Kidney epithelial cell (primary cell): ENCODE measurements at regions not wholly inside any gene's neighbourhood (a gene's known extent, or its start where the extent isn't known, plus 50 kb on each side); places are given as distances from the start of the nearest gene placed in this dataset.

Experiments used
- DNase-seq: peaks from one replicate; pipeline ENCODE4 v3.0.0-alpha.2; 2010; ENCODE audit warnings: low read depth
- H3K27me3 ChIP-seq: 2 replicates; pipeline ENCODE4 v1.6.0; 2011; ENCODE audit warnings: low read length; ENCODE audit not compliant: control insufficient read depth, insufficient read depth
- H3K36me3 ChIP-seq: 2 replicates; pipeline ENCODE4 v1.5.1; 2011; ENCODE audit warnings: low read length; ENCODE audit not compliant: control insufficient read depth, insufficient read depth
- H3K4me3 ChIP-seq: 2 replicates; pipeline ENCODE4 v1.5.1; 2011; ENCODE audit warnings: low read depth, mild to moderate bottlenecking, control low read depth, low read length
- TF ChIP-seq, protein P1 (sequence below): IDR thresholded peaks from 2 replicates; pipeline ENCODE4 v1.5.1; 2011; ENCODE audit warnings: mild to moderate bottlenecking, moderate library complexity, low read length, control low read depth, inconsistent platforms; ENCODE audit not compliant: insufficient read depth, poor library complexity, severe bottlenecking

GRCh38 chr21:39005502-39005787 lies 177.8 kb downstream of the PSMG1 start:
- no peak for DNase-seq
- Histone ChIP-seq H3K4me3 (no peak overlapping the region), H3K36me3 (no peaks in the 10 kb centered on the region), H3K27me3 (no peaks in the 10 kb centered on the region)
- TF ChIP-seq, protein P1, sequence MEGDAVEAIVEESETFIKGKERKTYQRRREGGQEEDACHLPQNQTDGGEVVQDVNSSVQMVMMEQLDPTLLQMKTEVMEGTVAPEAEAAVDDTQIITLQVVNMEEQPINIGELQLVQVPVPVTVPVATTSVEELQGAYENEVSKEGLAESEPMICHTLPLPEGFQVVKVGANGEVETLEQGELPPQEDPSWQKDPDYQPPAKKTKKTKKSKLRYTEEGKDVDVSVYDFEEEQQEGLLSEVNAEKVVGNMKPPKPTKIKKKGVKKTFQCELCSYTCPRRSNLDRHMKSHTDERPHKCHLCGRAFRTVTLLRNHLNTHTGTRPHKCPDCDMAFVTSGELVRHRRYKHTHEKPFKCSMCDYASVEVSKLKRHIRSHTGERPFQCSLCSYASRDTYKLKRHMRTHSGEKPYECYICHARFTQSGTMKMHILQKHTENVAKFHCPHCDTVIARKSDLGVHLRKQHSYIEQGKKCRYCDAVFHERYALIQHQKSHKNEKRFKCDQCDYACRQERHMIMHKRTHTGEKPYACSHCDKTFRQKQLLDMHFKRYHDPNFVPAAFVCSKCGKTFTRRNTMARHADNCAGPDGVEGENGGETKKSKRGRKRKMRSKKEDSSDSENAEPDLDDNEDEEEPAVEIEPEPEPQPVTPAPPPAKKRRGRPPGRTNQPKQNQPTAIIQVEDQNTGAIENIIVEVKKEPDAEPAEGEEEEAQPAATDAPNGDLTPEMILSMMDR = no peak

DNA sequence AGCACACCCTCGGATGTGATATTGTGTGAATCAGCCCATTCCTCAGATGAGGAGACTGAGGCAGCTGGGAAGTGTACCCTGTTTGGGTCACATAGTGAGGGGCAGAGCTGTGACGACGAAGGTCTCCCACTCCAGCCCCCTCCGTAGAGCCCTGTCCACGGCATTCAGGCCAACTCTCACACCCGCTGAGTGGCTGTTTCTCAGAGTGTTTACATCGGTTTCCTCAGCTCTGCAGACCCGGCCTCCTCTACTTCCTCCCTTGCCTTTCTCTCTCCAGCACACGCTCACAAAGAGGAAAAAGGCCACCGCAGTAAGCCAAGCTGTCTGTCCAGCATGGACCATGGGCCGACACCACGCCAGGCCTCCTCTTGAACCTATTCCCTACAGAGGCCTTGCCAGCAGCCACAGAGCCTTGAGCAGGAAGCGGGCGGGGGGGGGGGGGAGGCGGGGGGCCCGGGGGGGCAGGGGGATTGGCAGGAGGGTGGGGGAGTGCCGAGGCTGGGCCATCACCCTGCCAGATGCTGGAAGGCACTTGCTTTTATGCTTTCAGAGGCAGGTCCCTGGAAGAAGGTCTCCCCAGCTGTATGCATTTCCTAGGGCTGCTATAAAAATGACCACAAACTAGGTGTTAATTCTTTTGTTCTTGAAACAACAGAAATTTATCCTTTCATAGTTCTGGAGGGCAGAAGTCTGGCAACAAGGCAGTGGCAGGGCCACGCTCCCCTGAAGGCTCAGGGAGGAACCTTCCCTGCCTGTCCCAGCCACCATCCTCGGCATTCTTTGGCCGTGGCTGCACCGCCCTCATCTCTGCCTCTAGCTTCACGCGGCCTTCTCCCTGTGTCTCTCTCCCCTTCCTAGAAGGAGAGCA lies 178.4 kb downstream of the PSMG1 start:
- DNase-seq = no peak
- TF ChIP-seq, protein P1 = no peak
- Histone ChIP-seq H3K36me3 (no peaks in the 10 kb centered on the region), H3K27me3 (no peaks in the 10 kb centered on the region), H3K4me3 (no peak overlapping the region)

DNA sequence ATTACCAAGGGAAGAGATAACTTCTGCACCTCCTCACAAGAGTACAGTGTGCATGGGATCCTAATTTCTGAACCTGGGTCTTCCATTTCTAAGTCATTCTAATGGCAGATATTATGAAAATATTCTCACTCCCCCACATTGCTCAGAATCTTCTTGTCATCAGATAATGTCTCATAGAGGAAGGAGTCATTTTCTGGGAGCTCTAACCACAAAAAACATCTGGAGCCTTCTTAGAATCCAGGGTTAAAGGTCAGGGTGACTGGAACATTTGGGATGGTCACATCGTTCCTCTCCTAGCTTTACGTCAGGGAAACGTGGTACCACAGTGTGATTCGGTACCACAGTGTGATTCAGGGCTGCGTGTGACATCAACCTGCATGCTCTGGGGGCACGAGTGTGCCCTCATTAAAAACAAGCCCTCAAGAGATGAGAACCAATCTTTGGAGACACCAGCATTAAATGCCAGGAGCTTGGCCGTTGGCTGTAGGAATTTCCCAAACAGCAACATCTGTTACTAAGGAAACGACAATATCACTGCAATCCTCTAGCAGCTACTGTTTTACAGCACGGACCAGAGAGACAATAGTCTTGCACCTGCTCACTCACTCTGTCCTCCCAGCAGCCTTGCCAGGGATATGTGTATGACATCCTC lies 179.1 kb downstream of the PSMG1 start:
- DNase-seq = no peak
- TF ChIP-seq, protein P1 = no peak
- Histone ChIP-seq H3K4me3 (no peak overlapping the region), H3K36me3 (no peaks in the 10 kb centered on the region), H3K27me3 (no peaks in the 10 kb centered on the region)

DNA sequence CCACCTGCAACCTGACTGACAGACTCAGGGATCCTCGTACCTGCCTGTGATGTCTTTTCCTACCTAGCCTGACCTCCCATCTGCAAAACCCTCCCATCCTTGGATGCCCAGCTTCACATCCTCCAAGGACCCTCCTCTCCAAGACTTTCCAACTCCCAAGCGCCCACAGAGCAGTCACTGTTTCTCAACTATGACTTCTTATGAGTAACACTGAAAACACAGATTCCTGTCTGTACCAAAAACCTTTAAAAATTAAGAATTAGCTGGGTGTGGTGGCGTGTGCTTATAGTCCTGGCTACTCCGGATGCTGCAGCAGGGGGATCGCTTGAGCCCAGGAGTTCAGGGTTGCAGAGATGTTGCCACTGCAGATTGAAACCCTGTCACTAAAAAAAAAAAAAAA lies 181.9 kb downstream of the PSMG1 start:
- no peaks in the 10 kb centered on the region for H3K27me3 ChIP-seq
- no peak for DNase-seq
- no peaks in the 10 kb centered on the region for H3K36me3 ChIP-seq
- H3K4me3 ChIP-seq = no peak overlapping the region
- TF ChIP-seq, protein P1 = no peak

GRCh38 chr21:39000496-39000895 lies 182.8 kb downstream of the PSMG1 start:
- H3K36me3 ChIP-seq = no peaks in the 10 kb centered on the region
- DNase-seq = no peak
- TF ChIP-seq, protein P1 = no peak
- no peaks in the 10 kb centered on the region for H3K27me3 ChIP-seq
- H3K4me3 ChIP-seq = no peak overlapping the region
